ENCODE measurements at regions not wholly inside any gene's neighbourhood (a gene's known extent, or its start where the extent isn't known, plus 50 kb on each side); places are given as distances from the start of the nearest gene placed in this dataset.

- no peak for ATAC-seq
- DNase-seq (ENCODE audit: low read depth, low spot score) = no peak
- TF ChIP-seq ZNF24 (IDR thresholded peaks at IDR 0.05) (no peak), ATF2 (IDR thresholded peaks at IDR 0.05; ENCODE audit: low read length) (no peak), SIX5 (IDR thresholded peaks at IDR 0.05; ENCODE audit: low read depth, low read length, severe bottlenecking) (no peak), BCL3 (IDR thresholded peaks at IDR 0.05; ENCODE audit: borderline replicate concordance, insufficient read depth, low read depth, low read length, poor library complexity, severe bottlenecking) (no peak), SMAD5 (IDR thresholded peaks at IDR 0.05; ENCODE audit: low read depth) (no peak), ZNF687 (IDR thresholded peaks at IDR 0.05) (no peak), SMC3 (IDR thresholded peaks at IDR 0.05; ENCODE audit: borderline replicate concordance, low read length) (no peak), EGR1 (IDR thresholded peaks at IDR 0.05; ENCODE audit: borderline replicate concordance in 1 of 2, low read depth in 2 of 2, low read length in 2 of 2) (no peak), HDAC2 (IDR thresholded peaks at IDR 0.05) (no peak), NKRF (conservative IDR thresholded peaks at IDR 0.05) (no peak)
- BruUV-seq (replicated peaks) = no TSS peak
- no peak overlapping the region for H2AFZ ChIP-seq (ENCODE audit: control insufficient read depth, low read depth, low read length)
- no peak overlapping the region for H3K4me3 ChIP-seq
- no peak overlapping the region for H3K27ac ChIP-seq (ENCODE audit: control insufficient read depth, insufficient read depth)
- H3K4me1 ChIP-seq (ENCODE audit: control insufficient read depth, insufficient read depth, low read length) = no peaks in the 10 kb centered on the region
- WGBS (ENCODE audit: insufficient coverage, insufficient replicate concordance, low lambda C conversion rate, missing lambda C conversion rate) = 17% methylated on average over 1 of the region's 1 CpG
- no peaks in the 10 kb centered on the region for H3K79me2 ChIP-seq (ENCODE audit: control insufficient read depth, insufficient read depth, low read length)
- H3K9ac ChIP-seq (ENCODE audit: control insufficient read depth, insufficient read depth, low read length) = no peak overlapping the region
- no peak for FAIRE-seq
- ChIA-PET POLR2A (no interaction called here), SMC1A (ENCODE audit: uncharacterized antibody, unreplicated experiment) (no interaction called here), CTCF (no interaction called here), RAD21 (ENCODE audit: unreplicated experiment) (no interaction called here)
- no peaks in the 10 kb centered on the region for H3K36me3 ChIP-seq (ENCODE audit: control insufficient read depth in 2 of 2, insufficient read depth in 2 of 2, low read length in 1 of 2)
- H3K27me3 ChIP-seq (replicated peaks in 1 of 2; ENCODE audit: control insufficient read depth in 2 of 2, insufficient read depth in 2 of 2, low read length in 1 of 2) = no peaks in the 10 kb centered on the region; a peak in 1 of 4 replicates
- H3K9me3 ChIP-seq (replicated peaks; ENCODE audit: control insufficient read depth, insufficient read depth, low read length) = no peaks in the 10 kb centered on the region
- in situ Hi-C loops (cut with MboI) = no loop called here
- no peaks in the 10 kb centered on the region for H4K20me1 ChIP-seq (ENCODE audit: control insufficient read depth, insufficient read depth)
- H3K4me2 ChIP-seq (ENCODE audit: control insufficient read depth, insufficient read depth) = no peak overlapping the region
- intact Hi-C loops (cut with micrococcal nuclease; ENCODE audit: unreplicated experiment) = no loop called here
Observed at GRCh38 chr2:118593257-118593656, 254.2 kb downstream of the EN1 start.

All from GM12878 (cell line).